ENCODE measurements at regions not wholly inside any gene's neighbourhood (a gene's known extent, or its start where the extent isn't known, plus 50 kb on each side); places are given as distances from the start of the nearest gene placed in this dataset.

DNA sequence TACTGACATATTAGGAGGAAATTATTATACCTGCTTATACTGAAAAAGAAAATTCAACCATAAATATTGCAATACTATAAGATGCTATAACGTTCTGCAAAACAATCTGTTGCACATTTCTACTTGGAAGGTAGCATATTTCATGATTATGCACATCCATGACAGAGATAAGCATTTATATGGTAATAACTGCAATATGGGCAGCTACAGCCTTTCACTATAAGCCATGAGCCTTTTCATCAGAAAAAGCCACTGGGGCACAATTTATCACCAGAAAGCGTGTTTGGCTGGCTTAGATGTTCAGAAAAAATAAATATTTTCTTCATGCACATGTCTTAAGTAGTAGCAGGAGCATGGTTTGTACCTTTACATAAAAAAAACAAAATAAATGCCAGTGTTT is 340.7 kb downstream of the GALC start:
- TF ChIP-seq, protein P1, sequence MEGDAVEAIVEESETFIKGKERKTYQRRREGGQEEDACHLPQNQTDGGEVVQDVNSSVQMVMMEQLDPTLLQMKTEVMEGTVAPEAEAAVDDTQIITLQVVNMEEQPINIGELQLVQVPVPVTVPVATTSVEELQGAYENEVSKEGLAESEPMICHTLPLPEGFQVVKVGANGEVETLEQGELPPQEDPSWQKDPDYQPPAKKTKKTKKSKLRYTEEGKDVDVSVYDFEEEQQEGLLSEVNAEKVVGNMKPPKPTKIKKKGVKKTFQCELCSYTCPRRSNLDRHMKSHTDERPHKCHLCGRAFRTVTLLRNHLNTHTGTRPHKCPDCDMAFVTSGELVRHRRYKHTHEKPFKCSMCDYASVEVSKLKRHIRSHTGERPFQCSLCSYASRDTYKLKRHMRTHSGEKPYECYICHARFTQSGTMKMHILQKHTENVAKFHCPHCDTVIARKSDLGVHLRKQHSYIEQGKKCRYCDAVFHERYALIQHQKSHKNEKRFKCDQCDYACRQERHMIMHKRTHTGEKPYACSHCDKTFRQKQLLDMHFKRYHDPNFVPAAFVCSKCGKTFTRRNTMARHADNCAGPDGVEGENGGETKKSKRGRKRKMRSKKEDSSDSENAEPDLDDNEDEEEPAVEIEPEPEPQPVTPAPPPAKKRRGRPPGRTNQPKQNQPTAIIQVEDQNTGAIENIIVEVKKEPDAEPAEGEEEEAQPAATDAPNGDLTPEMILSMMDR (IDR thresholded peaks at IDR 0.05; ENCODE audit: insufficient read depth, low read depth, low read length), result no peak
- TF ChIP-seq EZH2 (IDR thresholded peaks at IDR 0.05; ENCODE audit: insufficient read depth, low read length), result no peak
